ENCODE measurements at regions not wholly inside any gene's neighbourhood (a gene's known extent, or its start where the extent isn't known, plus 50 kb on each side); places are given as distances from the start of the nearest gene placed in this dataset.

GRCh38 chr5:5688194-5688924 lies 265.9 kb downstream of the ICE1 start:
- H3K9me3 ChIP-seq (ENCODE audit: insufficient read depth, low read depth, low read length) = peaks cover 4% of the 10 kb centered on the region
- Mint-ChIP-seq H3K4me3 (ENCODE audit: unreplicated experiment) (no peak overlapping the region), H3K27ac (ENCODE audit: unreplicated experiment) (no peak overlapping the region), H3K4me1 (ENCODE audit: low read depth, unreplicated experiment) (no peaks in the 10 kb centered on the region), H3K27me3 (ENCODE audit: low read depth, unreplicated experiment) (peaks cover 20% of the 10 kb centered on the region), H3K36me3 (ENCODE audit: low read depth, unreplicated experiment) (no peaks in the 10 kb centered on the region), H3K9me3 (ENCODE audit: unreplicated experiment) (peaks cover 9% of the 10 kb centered on the region)
- no peaks in the 10 kb centered on the region for H4K20me1 ChIP-seq (ENCODE audit: insufficient read depth, low read length)
- no peaks in the 10 kb centered on the region for H3K4me1 ChIP-seq (ENCODE audit: insufficient read depth, low read length)
- TF ChIP-seq CTCF (IDR thresholded peaks at IDR 0.05; ENCODE audit: insufficient read depth, low read depth, low read length) (no peak), EZH2 (IDR thresholded peaks at IDR 0.05; ENCODE audit: insufficient read depth, low read length) (no peak)
- H3K4me2 ChIP-seq (ENCODE audit: low read length) = no peak overlapping the region
- no peak overlapping the region for H2AFZ ChIP-seq (ENCODE audit: low read depth, low read length)
- no peaks in the 10 kb centered on the region for H3K27me3 ChIP-seq (ENCODE audit: insufficient read depth, low read length)
- no peaks in the 10 kb centered on the region for H3K36me3 ChIP-seq (ENCODE audit: insufficient read depth, low read length)
- no peak overlapping the region for H3K4me3 ChIP-seq (ENCODE audit: insufficient read depth, low read depth, low read length)
- H3K9ac ChIP-seq (ENCODE audit: low read length) = no peak overlapping the region
- FAIRE-seq (no peak), DNase-seq (ENCODE audit: low read depth) (no peak)
- H3K79me2 ChIP-seq (ENCODE audit: insufficient read depth, low read length) = no peaks in the 10 kb centered on the region
- H3K27ac ChIP-seq (ENCODE audit: low read depth, low read length) = no peak overlapping the region

GRCh38 chr5:5687113-5687512 lies 264.6 kb downstream of the ICE1 start:
- Histone ChIP-seq H2AFZ (ENCODE audit: low read depth, low read length) (no peak overlapping the region), H3K27me3 (ENCODE audit: insufficient read depth, low read length) (no peaks in the 10 kb centered on the region), H4K20me1 (ENCODE audit: insufficient read depth, low read length) (no peaks in the 10 kb centered on the region), H3K9me3 (ENCODE audit: insufficient read depth, low read depth, low read length) (peaks cover 4% of the 10 kb centered on the region), H3K4me1 (ENCODE audit: insufficient read depth, low read length) (no peaks in the 10 kb centered on the region), H3K36me3 (ENCODE audit: insufficient read depth, low read length) (no peaks in the 10 kb centered on the region), H3K4me2 (ENCODE audit: low read length) (no peak overlapping the region), H3K4me3 (ENCODE audit: insufficient read depth, low read depth, low read length) (no peak overlapping the region), H3K9ac (ENCODE audit: low read length) (no peak overlapping the region), H3K79me2 (ENCODE audit: insufficient read depth, low read length) (no peaks in the 10 kb centered on the region), H3K27ac (ENCODE audit: low read depth, low read length) (no peak overlapping the region)
- TF ChIP-seq EZH2 (IDR thresholded peaks at IDR 0.05; ENCODE audit: insufficient read depth, low read length) (no peak), CTCF (IDR thresholded peaks at IDR 0.05; ENCODE audit: insufficient read depth, low read depth, low read length) (no peak)
- Mint-ChIP-seq H3K36me3 (ENCODE audit: low read depth, unreplicated experiment) (no peaks in the 10 kb centered on the region), H3K9me3 (ENCODE audit: unreplicated experiment) (peaks cover 10% of the 10 kb centered on the region), H3K4me3 (ENCODE audit: unreplicated experiment) (no peak overlapping the region), H3K27ac (ENCODE audit: unreplicated experiment) (no peak overlapping the region), H3K4me1 (ENCODE audit: low read depth, unreplicated experiment) (no peaks in the 10 kb centered on the region), H3K27me3 (ENCODE audit: low read depth, unreplicated experiment) (peaks cover 18% of the 10 kb centered on the region)
- no peak for FAIRE-seq
- no peak for DNase-seq (ENCODE audit: low read depth)

DNA sequence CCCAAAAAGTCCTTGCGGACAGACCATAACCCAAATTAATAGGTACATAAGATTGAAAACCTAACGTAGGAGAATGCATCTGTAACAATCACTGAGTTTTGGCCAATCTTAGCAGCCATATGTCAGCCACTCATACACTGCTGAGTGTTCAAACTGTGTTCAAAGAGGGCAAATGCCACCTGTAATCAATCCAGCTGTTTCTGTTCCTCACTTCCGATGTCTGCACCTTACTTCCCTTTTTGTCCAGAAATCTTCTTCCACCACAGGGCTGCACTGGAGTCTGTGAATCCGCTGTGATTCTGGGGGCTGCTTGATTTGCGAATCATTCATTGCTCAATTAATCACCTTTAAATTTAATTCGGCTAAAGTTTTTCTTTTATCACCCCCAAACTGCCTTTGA lies 263.9 kb downstream of the ICE1 start:
- no peak overlapping the region for H3K4me2 ChIP-seq (ENCODE audit: low read length)
- H3K36me3 ChIP-seq (ENCODE audit: insufficient read depth, low read length) = no peaks in the 10 kb centered on the region
- H3K4me1 ChIP-seq (ENCODE audit: insufficient read depth, low read length) = no peaks in the 10 kb centered on the region
- no peak overlapping the region for H3K9ac ChIP-seq (ENCODE audit: low read length)
- Mint-ChIP-seq H3K4me1 (ENCODE audit: low read depth, unreplicated experiment) (no peaks in the 10 kb centered on the region), H3K27me3 (ENCODE audit: low read depth, unreplicated experiment) (peaks cover 14% of the 10 kb centered on the region), H3K9me3 (ENCODE audit: unreplicated experiment) (peaks cover 7% of the 10 kb centered on the region), H3K27ac (ENCODE audit: unreplicated experiment) (no peak overlapping the region), H3K36me3 (ENCODE audit: low read depth, unreplicated experiment) (no peaks in the 10 kb centered on the region), H3K4me3 (ENCODE audit: unreplicated experiment) (no peak overlapping the region)
- DNase-seq (ENCODE audit: low read depth) (no peak), FAIRE-seq (no peak)
- H3K9me3 ChIP-seq (ENCODE audit: insufficient read depth, low read depth, low read length) = peaks cover 4% of the 10 kb centered on the region
- no peaks in the 10 kb centered on the region for H4K20me1 ChIP-seq (ENCODE audit: insufficient read depth, low read length)
- no peaks in the 10 kb centered on the region for H3K79me2 ChIP-seq (ENCODE audit: insufficient read depth, low read length)
- no peak overlapping the region for H3K27ac ChIP-seq (ENCODE audit: low read depth, low read length)
- TF ChIP-seq CTCF (IDR thresholded peaks at IDR 0.05; ENCODE audit: insufficient read depth, low read depth, low read length) (no peak), EZH2 (IDR thresholded peaks at IDR 0.05; ENCODE audit: insufficient read depth, low read length) (no peak)
- H3K4me3 ChIP-seq (ENCODE audit: insufficient read depth, low read depth, low read length) = no peak overlapping the region
- H3K27me3 ChIP-seq (ENCODE audit: insufficient read depth, low read length) = no peaks in the 10 kb centered on the region
- no peak overlapping the region for H2AFZ ChIP-seq (ENCODE audit: low read depth, low read length)
